ENCODE measurements at regions not wholly inside any gene's neighbourhood (a gene's known extent, or its start where the extent isn't known, plus 50 kb on each side); places are given as distances from the start of the nearest gene placed in this dataset.
A peak's percentile ranks its signal among the peaks of the same experiment; 100 is the strongest.

GRCh38 chr1:79355090-79355489 is 348.6 kb upstream of the ADGRL4 start:
- intact Hi-C loops (cut with micrococcal nuclease; ENCODE audit: unreplicated experiment), result no loop called here
- DNase-seq (ENCODE audit: low spot score), result no peak
- POLR2A ChIA-PET, result no interaction called here
- no peak for TF ChIP-seq CTCF (conservative IDR thresholded peaks at IDR 0.05; ENCODE audit: low read length)
- no peak for TF ChIP-seq EZH2phosphoT487 (IDR thresholded peaks at IDR 0.05; ENCODE audit: borderline replicate concordance, low read depth, low read length)
- H3K27ac ChIP-seq (ENCODE audit: low read depth, low read length, poor library complexity, severe bottlenecking), result no peak overlapping the region
- H2AFZ ChIP-seq (ENCODE audit: low read length), result no peak overlapping the region
- BruUV-seq (replicated peaks), result no TSS peak
- H3K4me3 ChIP-seq (ENCODE audit: low read depth, low read length, poor library complexity, severe bottlenecking), result no peak overlapping the region
- H3K4me2 ChIP-seq (ENCODE audit: low read length), result no peak overlapping the region
- no peaks in the 10 kb centered on the region for H3K36me3 ChIP-seq (ENCODE audit: insufficient read depth, low read length)
- no peaks in the 10 kb centered on the region for H3K4me1 ChIP-seq (ENCODE audit: insufficient read depth, low read length, poor library complexity, severe bottlenecking)
- CTCF ChIA-PET (ENCODE audit: unreplicated experiment), result no interaction called here
- no peaks in the 10 kb centered on the region for H3K9me2 ChIP-seq (ENCODE audit: insufficient read depth, low read length)
- H3K79me2 ChIP-seq (ENCODE audit: insufficient read depth, low read depth, low read length), result no peaks in the 10 kb centered on the region
- no peaks in the 10 kb centered on the region for H4K20me1 ChIP-seq (ENCODE audit: insufficient read depth, low read length)
- no peaks in the 10 kb centered on the region for H3K9me3 ChIP-seq (ENCODE audit: low read length)

- BruUV-seq (replicated peaks), result no TSS peak
- Histone ChIP-seq H4K20me1 (ENCODE audit: insufficient read depth, low read length) (no peaks in the 10 kb centered on the region), H3K4me2 (ENCODE audit: low read length) (no peak overlapping the region), H3K9me2 (ENCODE audit: insufficient read depth, low read length) (no peaks in the 10 kb centered on the region), H3K4me3 (ENCODE audit: low read depth, low read length, poor library complexity, severe bottlenecking) (no peak overlapping the region), H3K4me1 (ENCODE audit: insufficient read depth, low read length, poor library complexity, severe bottlenecking) (no peaks in the 10 kb centered on the region), H3K27ac (ENCODE audit: low read depth, low read length, poor library complexity, severe bottlenecking) (no peak overlapping the region), H2AFZ (ENCODE audit: low read length) (no peak overlapping the region), H3K79me2 (ENCODE audit: insufficient read depth, low read depth, low read length) (no peaks in the 10 kb centered on the region), H3K9me3 (ENCODE audit: low read length) (no peaks in the 10 kb centered on the region), H3K36me3 (ENCODE audit: insufficient read depth, low read length) (no peaks in the 10 kb centered on the region)
- TF ChIP-seq EZH2phosphoT487 (IDR thresholded peaks at IDR 0.05; ENCODE audit: borderline replicate concordance, low read depth, low read length), result no peak
- peak; percentile 78 for TF ChIP-seq CTCF (conservative IDR thresholded peaks at IDR 0.05; ENCODE audit: low read length)
- DNase-seq (ENCODE audit: low spot score), result peak; percentile 20
- POLR2A ChIA-PET, result no interaction called here
- intact Hi-C loops (cut with micrococcal nuclease; ENCODE audit: unreplicated experiment), result loop anchor here (5.0 kb wide), 1 partner anchor 516 kb away; no protein-coding TSS in a partner anchor
- CTCF ChIA-PET (ENCODE audit: unreplicated experiment), result no interaction called here
These were observed 346.7 kb upstream of the ADGRL4 start for GRCh38 chr1:79353224-79353623.

GRCh38 chr1:79326875-79327274 is 320.3 kb upstream of the ADGRL4 start:
- H3K4me2 ChIP-seq (ENCODE audit: low read length), result no peak overlapping the region
- H3K36me3 ChIP-seq (ENCODE audit: insufficient read depth, low read length), result no peaks in the 10 kb centered on the region
- no peak overlapping the region for H3K4me3 ChIP-seq (ENCODE audit: low read depth, low read length, poor library complexity, severe bottlenecking)
- ChIA-PET CTCF (ENCODE audit: unreplicated experiment) (no interaction called here), POLR2A (interaction anchor here (0.8 kb wide), 1 partner anchor 45 kb away, joined by 6 read pairs; no protein-coding TSS in a partner anchor)
- TF ChIP-seq CTCF (conservative IDR thresholded peaks at IDR 0.05; ENCODE audit: low read length), result no peak
- no peak for TF ChIP-seq EZH2phosphoT487 (IDR thresholded peaks at IDR 0.05; ENCODE audit: borderline replicate concordance, low read depth, low read length)
- no peaks in the 10 kb centered on the region for H3K9me3 ChIP-seq (ENCODE audit: low read length)
- H3K27ac ChIP-seq (ENCODE audit: low read depth, low read length, poor library complexity, severe bottlenecking), result no peak overlapping the region
- no peaks in the 10 kb centered on the region; the same call in 1 of the 2 replicates for H3K9me2 ChIP-seq (ENCODE audit: insufficient read depth, low read length)
- H3K4me1 ChIP-seq (ENCODE audit: insufficient read depth, low read length, poor library complexity, severe bottlenecking), result no peaks in the 10 kb centered on the region
- H3K79me2 ChIP-seq (ENCODE audit: insufficient read depth, low read depth, low read length), result no peaks in the 10 kb centered on the region
- no peaks in the 10 kb centered on the region for H4K20me1 ChIP-seq (ENCODE audit: insufficient read depth, low read length)
- H2AFZ ChIP-seq (ENCODE audit: low read length), result no peak overlapping the region
- DNase-seq (ENCODE audit: low spot score), result no peak
- no TSS peak for BruUV-seq (replicated peaks)
- intact Hi-C loops (cut with micrococcal nuclease; ENCODE audit: unreplicated experiment), result no loop called here
